Liver (tissue), 8 donors: ENCODE measurements at regions not wholly inside any gene's neighbourhood (a gene's known extent, or its start where the extent isn't known, plus 50 kb on each side); places are given as distances from the start of the nearest gene placed in this dataset.

Source experiments
- DNase-seq: peaks from one replicate; pipeline ENCODE4 v3.0.0-alpha.2; 2017; ENCODE audit warnings: low spot score
- H3K27ac ChIP-seq, 2 donors: one replicate each; pipeline ENCODE4 v1.7.0; 2013; ENCODE audit warnings: inconsistent platforms in 2 of 2, low read length in 2 of 2, control low read depth in 1 of 2, low read depth in 1 of 2, mild to moderate bottlenecking in 1 of 2
- H3K27me3 ChIP-seq, 4 donors: one replicate each; pipeline versions ENCODE4 v1.6.1 to v1.7.0; 2013; ENCODE audit warnings: low read length in 3 of 4, inconsistent platforms in 1 of 4, mild to moderate bottlenecking in 1 of 4, moderate library complexity in 1 of 4; ENCODE audit not compliant: control insufficient read depth in 4 of 4, insufficient read depth in 4 of 4
- H3K36me3 ChIP-seq, 4 donors: one replicate each; pipeline versions ENCODE4 v1.6.1 to v1.7.0; 2013; ENCODE audit warnings: low read length in 3 of 4, mild to moderate bottlenecking in 3 of 4, low read depth in 1 of 4, moderate library complexity in 1 of 4; ENCODE audit not compliant: control insufficient read depth in 4 of 4, insufficient read depth in 3 of 4
- H3K4me1 ChIP-seq, 4 donors: one replicate each; pipeline versions ENCODE4 v1.6.1 to v1.7.0; 2013; ENCODE audit warnings: low read length in 3 of 4, mild to moderate bottlenecking in 3 of 4, moderate library complexity in 1 of 4; ENCODE audit not compliant: control insufficient read depth in 4 of 4, insufficient read depth in 4 of 4
- H3K4me3 ChIP-seq, 3 donors: one replicate each; pipeline versions ENCODE4 v1.6.1 to v1.7.0; 2013; ENCODE audit warnings: low read length in 3 of 3, control low read depth in 1 of 3, low read depth in 1 of 3, mild to moderate bottlenecking in 1 of 3
- H3K9ac ChIP-seq, 2 donors: one replicate each; pipeline ENCODE4 v1.7.0; 2013; ENCODE audit warnings: low read length in 2 of 2, mild to moderate bottlenecking in 2 of 2, moderate library complexity in 2 of 2, control low read depth in 1 of 2, low read depth in 1 of 2
- H3K9me3 ChIP-seq, 4 donors: one replicate each; pipeline versions ENCODE4 v1.6.1 to v1.7.0; 2013; ENCODE audit warnings: low read length in 3 of 4; ENCODE audit not compliant: control insufficient read depth in 4 of 4
- ATF3 ChIP-seq: IDR thresholded peaks from 2 replicates; pipeline ENCODE4 v1.6.1; 2016; ENCODE audit warnings: antibody characterized with exemption
- CTCF ChIP-seq: fragments of 150-350 bp; IDR thresholded peaks from 2 replicates; pipeline ENCODE4 v1.5.1; 2017; ENCODE audit warnings: improper control_type of control experiment, low read depth, low read length; ENCODE audit not compliant: missing input control
- EGR1 ChIP-seq, 2 donors: IDR thresholded peaks; 2 replicates each; pipeline ENCODE4 v1.6.1; 2016 to 2018; ENCODE audit warnings: antibody characterized with exemption in 2 of 2, low read depth in 2 of 2
- FOXA1 ChIP-seq: IDR thresholded peaks from 2 replicates; pipeline ENCODE4 v1.6.1; 2016; ENCODE audit warnings: antibody characterized with exemption
- HNF4A ChIP-seq, 2 donors: conservative IDR thresholded peaks; 2 replicates each; pipeline ENCODE4 v1.6.1; 2016; ENCODE audit warnings: antibody characterized with exemption in 2 of 2, mild to moderate bottlenecking in 2 of 2
- HNF4G ChIP-seq: IDR thresholded peaks from 2 replicates; pipeline ENCODE4 v1.6.1; 2016; ENCODE audit warnings: antibody characterized with exemption
- JUND ChIP-seq, 2 donors: IDR thresholded peaks; 2 replicates each; pipeline ENCODE4 v1.6.1; 2016; ENCODE audit warnings: antibody characterized with exemption in 2 of 2
- RAD21 ChIP-seq, 2 donors: IDR thresholded peaks; 2 replicates each; pipeline ENCODE4 v1.6.1; 2016; ENCODE audit warnings: antibody characterized with exemption in 2 of 2, mild to moderate bottlenecking in 2 of 2
- REST ChIP-seq: IDR thresholded peaks from 2 replicates; pipeline ENCODE4 v1.6.1; 2016; ENCODE audit warnings: antibody characterized with exemption, mild to moderate bottlenecking
- ZBTB33 ChIP-seq: IDR thresholded peaks from 2 replicates; pipeline ENCODE4 v1.6.1; 2016; ENCODE audit warnings: antibody characterized with exemption
- WGBS: extraction: QIAGEN DNeasy Blood & Tissue Kit; methylation state at CpG from one replicate; pipeline ENCODE4 v1.1.7; 2013; 5-methylcytosine and 5-hydroxymethylcytosine counted together
- donor health status: healthy.
- donor health status: healthy.
- donor health status: healthy.
- donor health status: healthy.
- donor health status: healthy.

GRCh38 chr6:40937491-40937890 lies 101.5 kb downstream of the UNC5CL start (continued):
- no peak for TF ChIP-seq ATF3
- no peak for TF ChIP-seq HNF4G
- no peak for TF ChIP-seq EGR1 (IDR thresholded peaks at IDR 0.05; ENCODE audit: low read depth in 2 of 2)
- no peak for TF ChIP-seq FOXA1
- TF ChIP-seq HNF4A (conservative IDR thresholded peaks at IDR 0.05) = no peak
- TF ChIP-seq RAD21 (IDR thresholded peaks at IDR 0.05) = no peak
- TF ChIP-seq JUND (IDR thresholded peaks at IDR 0.05) = no peak

- Histone ChIP-seq H3K9me3 (no peaks in the 10 kb centered on the region), H3K4me1 (no peaks in the 10 kb centered on the region), H3K36me3 (no peaks in the 10 kb centered on the region), H3K9ac (no peak overlapping the region), H3K27ac (no peak overlapping the region), H3K4me3 (no peak overlapping the region), H3K27me3 (no peaks in the 10 kb centered on the region)
- TF ChIP-seq ZBTB33 = no peak
- TF ChIP-seq CTCF = no peak
- WGBS = 87% methylated on average over 3 of the region's 3 CpGs
- no peak for DNase-seq
Measured at GRCh38 chr6:40936818-40937251, 102.2 kb downstream of the UNC5CL start.

GRCh38 chr6:40933864-40934263 lies 105.2 kb downstream of the UNC5CL start:
- H3K9ac ChIP-seq = no peak overlapping the region
- DNase-seq = no peak
- H3K4me1 ChIP-seq = no peaks in the 10 kb centered on the region
- no peak for TF ChIP-seq ZBTB33
- TF ChIP-seq ATF3 = no peak
- no peak for TF ChIP-seq FOXA1
- TF ChIP-seq REST = no peak
- no peak overlapping the region for H3K4me3 ChIP-seq
- no peaks in the 10 kb centered on the region for H3K9me3 ChIP-seq
- 86% methylated on average over 5 of the region's 5 CpGs for WGBS
- H3K27me3 ChIP-seq = no peaks in the 10 kb centered on the region
- H3K27ac ChIP-seq = no peak overlapping the region
- no peaks in the 10 kb centered on the region for H3K36me3 ChIP-seq
